ENCODE measurements at regions not wholly inside any gene's neighbourhood (a gene's known extent, or its start where the extent isn't known, plus 50 kb on each side); places are given as distances from the start of the nearest gene placed in this dataset.

GRCh38 chr3:106082616-106083015, 213.8 kb upstream of the CBLB start:
- H3K4me3 ChIP-seq (ENCODE audit: low read depth, low read length), result no peak overlapping the region
- in situ Hi-C loops (cut with HindIII; ENCODE audit: low sequenced_read_pairs), result no loop called here
- TF ChIP-seq CTCF (IDR thresholded peaks at IDR 0.05; ENCODE audit: low read depth, low read length, missing control alignments), result no peak
- DNase-seq (ENCODE audit: low read depth), result no peak

- no peak overlapping the region for H3K4me3 ChIP-seq (ENCODE audit: low read depth, low read length)
- DNase-seq (ENCODE audit: low read depth), result no peak
- in situ Hi-C loops (cut with HindIII; ENCODE audit: low sequenced_read_pairs), result no loop called here
- no peak for TF ChIP-seq CTCF (IDR thresholded peaks at IDR 0.05; ENCODE audit: low read depth, low read length, missing control alignments)
These were observed 214.4 kb upstream of the CBLB start for GRCh38 chr3:106083207-106083606.

- TF ChIP-seq CTCF (IDR thresholded peaks at IDR 0.05; ENCODE audit: low read depth, low read length, missing control alignments), result no peak
- DNase-seq (ENCODE audit: low read depth), result no peak
- in situ Hi-C loops (cut with HindIII; ENCODE audit: low sequenced_read_pairs), result no loop called here
- no peak overlapping the region for H3K4me3 ChIP-seq (ENCODE audit: low read depth, low read length)
These were observed 215.0 kb upstream of the CBLB start for GRCh38 chr3:106083854-106084253.

GRCh38 chr3:106086038-106086437, 217.2 kb upstream of the CBLB start:
- in situ Hi-C loops (cut with HindIII; ENCODE audit: low sequenced_read_pairs), result no loop called here
- no peak overlapping the region for H3K4me3 ChIP-seq (ENCODE audit: low read depth, low read length)
- no peak for DNase-seq (ENCODE audit: low read depth)
- no peak for TF ChIP-seq CTCF (IDR thresholded peaks at IDR 0.05; ENCODE audit: low read depth, low read length, missing control alignments)

GRCh38 chr3:106086636-106087035, 217.8 kb upstream of the CBLB start:
- H3K4me3 ChIP-seq (ENCODE audit: low read depth, low read length), result no peak overlapping the region
- no peak for TF ChIP-seq CTCF (IDR thresholded peaks at IDR 0.05; ENCODE audit: low read depth, low read length, missing control alignments)
- DNase-seq (ENCODE audit: low read depth), result no peak
- in situ Hi-C loops (cut with HindIII; ENCODE audit: low sequenced_read_pairs), result no loop called here

GRCh38 chr3:106088304-106088703, 219.5 kb upstream of the CBLB start:
- DNase-seq (ENCODE audit: low read depth), result no peak
- H3K4me3 ChIP-seq (ENCODE audit: low read depth, low read length), result no peak overlapping the region
- in situ Hi-C loops (cut with HindIII; ENCODE audit: low sequenced_read_pairs), result no loop called here
- TF ChIP-seq CTCF (IDR thresholded peaks at IDR 0.05; ENCODE audit: low read depth, low read length, missing control alignments), result no peak

- no peak for TF ChIP-seq CTCF (IDR thresholded peaks at IDR 0.05; ENCODE audit: low read depth, low read length, missing control alignments)
- in situ Hi-C loops (cut with HindIII; ENCODE audit: low sequenced_read_pairs), result no loop called here
- DNase-seq (ENCODE audit: low read depth), result no peak
- no peak overlapping the region for H3K4me3 ChIP-seq (ENCODE audit: low read depth, low read length)
These were observed 220.1 kb upstream of the CBLB start for GRCh38 chr3:106088899-106089298.

All from astrocyte of the cerebellum (primary cell).